Transverse colon (tissue), 4 donors: ENCODE measurements at regions not wholly inside any gene's neighbourhood (a gene's known extent, or its start where the extent isn't known, plus 50 kb on each side); places are given as distances from the start of the nearest gene placed in this dataset.

Experiments
- POLR2A ChIP-seq: fragments of 450-650 bp; IDR thresholded peaks from one replicate; pipeline ENCODE4 v1.6.1; 2016; ENCODE audit warnings: antibody characterized with exemption, mild to moderate bottlenecking, moderate library complexity
- POLR2AphosphoS5 ChIP-seq, 3 donors: sonication (generic); formaldehyde crosslinking; IDR thresholded peaks; one replicate each; pipeline ENCODE4 v1.6.1; 2016; ENCODE audit warnings: antibody characterized with exemption in 3 of 3
- TF ChIP-seq, protein P1 (sequence below), 5 experiments: fragments of 200-600 bp in 3 of 5; fragments of 450-650 bp in 2 of 5; sonication (generic) in 3 of 5; IDR thresholded peaks; 1 replicate in 2 of 5; 2 replicates in 3 of 5; pipeline ENCODE4 v1.5.1; 2016 to 2017; ENCODE audit warnings: antibody characterized with exemption in 5 of 5, inconsistent platforms in 3 of 5, mild to moderate bottlenecking in 2 of 5, moderate library complexity in 1 of 5

DNA sequence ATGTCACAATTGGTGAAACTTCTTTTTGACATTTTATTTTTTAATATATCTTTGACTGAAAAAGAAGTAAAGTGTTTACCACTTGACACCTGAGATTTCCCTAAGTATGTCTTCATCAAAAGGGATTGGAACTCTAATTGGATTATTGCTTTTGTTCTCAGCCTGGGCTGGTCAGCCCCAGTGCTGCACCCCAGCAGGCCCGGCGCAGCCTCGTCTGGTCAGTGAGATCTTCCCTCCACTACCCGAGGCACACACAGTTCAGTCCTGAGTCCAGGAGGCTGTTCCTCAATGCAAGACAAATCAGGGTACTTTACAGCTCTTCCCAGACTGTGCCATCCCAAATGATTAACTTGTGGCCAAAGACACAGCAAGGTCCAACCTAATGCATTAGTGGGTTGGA lies 146.9 kb upstream of the SEMA6D start:
- TF ChIP-seq POLR2A (no peak), POLR2AphosphoS5 (IDR thresholded peaks at IDR 0.05) (no peak)
- TF ChIP-seq, protein P1, sequence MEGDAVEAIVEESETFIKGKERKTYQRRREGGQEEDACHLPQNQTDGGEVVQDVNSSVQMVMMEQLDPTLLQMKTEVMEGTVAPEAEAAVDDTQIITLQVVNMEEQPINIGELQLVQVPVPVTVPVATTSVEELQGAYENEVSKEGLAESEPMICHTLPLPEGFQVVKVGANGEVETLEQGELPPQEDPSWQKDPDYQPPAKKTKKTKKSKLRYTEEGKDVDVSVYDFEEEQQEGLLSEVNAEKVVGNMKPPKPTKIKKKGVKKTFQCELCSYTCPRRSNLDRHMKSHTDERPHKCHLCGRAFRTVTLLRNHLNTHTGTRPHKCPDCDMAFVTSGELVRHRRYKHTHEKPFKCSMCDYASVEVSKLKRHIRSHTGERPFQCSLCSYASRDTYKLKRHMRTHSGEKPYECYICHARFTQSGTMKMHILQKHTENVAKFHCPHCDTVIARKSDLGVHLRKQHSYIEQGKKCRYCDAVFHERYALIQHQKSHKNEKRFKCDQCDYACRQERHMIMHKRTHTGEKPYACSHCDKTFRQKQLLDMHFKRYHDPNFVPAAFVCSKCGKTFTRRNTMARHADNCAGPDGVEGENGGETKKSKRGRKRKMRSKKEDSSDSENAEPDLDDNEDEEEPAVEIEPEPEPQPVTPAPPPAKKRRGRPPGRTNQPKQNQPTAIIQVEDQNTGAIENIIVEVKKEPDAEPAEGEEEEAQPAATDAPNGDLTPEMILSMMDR (IDR thresholded peaks at IDR 0.05), result no peak
